Hepatocyte (in vitro differentiated cells): ENCODE measurements at regions not wholly inside any gene's neighbourhood (a gene's known extent, or its start where the extent isn't known, plus 50 kb on each side); places are given as distances from the start of the nearest gene placed in this dataset.

Experiments used
- DNase-seq: peaks from one replicate; pipeline ENCODE4 v3.0.0-alpha.2; 2016; ENCODE audit warnings: low spot score
- H2AFZ ChIP-seq: fragments of 200-600 bp; sonication (generic); 2 replicates; pipeline ENCODE4 v1.6.0; 2016; ENCODE audit warnings: antibody characterized with exemption, mild to moderate bottlenecking
- H3K27ac ChIP-seq: fragments of 200-600 bp; sonication (generic); 2 replicates; pipeline ENCODE4 v1.5.1; 2016; ENCODE audit warnings: mild to moderate bottlenecking
- H3K27me3 ChIP-seq: fragments of 200-600 bp; sonication (generic); 2 replicates; pipeline ENCODE4 v1.6.1; 2016
- H3K36me3 ChIP-seq: fragments of 200-600 bp; sonication (generic); replicated peaks from 2 replicates; pipeline ENCODE4 v1.5.1; 2016; ENCODE audit warnings: low read depth; ENCODE audit not compliant: insufficient read depth
- H3K4me1 ChIP-seq: fragments of 200-600 bp; sonication (generic); 2 replicates; pipeline ENCODE4 v1.5.1; 2016; ENCODE audit warnings: mild to moderate bottlenecking, moderate library complexity; ENCODE audit not compliant: insufficient read depth
- H3K4me2 ChIP-seq: fragments of 200-600 bp; sonication (generic); 2 replicates; pipeline ENCODE4 v1.6.0; 2016
- H3K4me3 ChIP-seq: fragments of 200-600 bp; sonication (generic); 2 replicates; pipeline ENCODE4 v1.5.1; 2016; ENCODE audit warnings: mild to moderate bottlenecking
- H3K79me2 ChIP-seq: fragments of 200-600 bp; sonication (generic); 2 replicates; pipeline ENCODE4 v1.6.0; 2017; ENCODE audit warnings: mild to moderate bottlenecking
- H3K9me2 ChIP-seq: fragments of 200-600 bp; sonication (generic); replicated peaks from 2 replicates; pipeline ENCODE4 v1.6.0; 2017; ENCODE audit warnings: mild to moderate bottlenecking; ENCODE audit not compliant: insufficient read depth
- H3K9me3 ChIP-seq: fragments of 200-600 bp; sonication (generic); 2 replicates; pipeline ENCODE4 v1.5.1; 2016; ENCODE audit warnings: low read depth, mild to moderate bottlenecking
- H4K20me1 ChIP-seq: fragments of 200-600 bp; sonication (generic); 2 replicates; pipeline ENCODE4 v1.6.0; 2016; ENCODE audit warnings: mild to moderate bottlenecking; ENCODE audit not compliant: insufficient read depth, poor library complexity, severe bottlenecking
- EZH2 ChIP-seq: fragments of 200-600 bp; sonication (generic); IDR thresholded peaks from 2 replicates; pipeline ENCODE4 v1.6.1; 2016; ENCODE audit warnings: antibody characterized with exemption, mild to moderate bottlenecking, borderline replicate concordance
- EZH2phosphoT487 ChIP-seq: fragments of 200-600 bp; sonication (generic); IDR thresholded peaks from one replicate; pipeline ENCODE4 v1.6.1; 2018; ENCODE audit warnings: antibody characterized with exemption, mild to moderate bottlenecking, low read depth, moderate library complexity; ENCODE audit not compliant: unreplicated experiment, severe bottlenecking
- WGBS: methylation state at CpG from one replicate; pipeline ENCODE4 v1.1.6; 2016; ENCODE audit warnings: low lambda C conversion rate; ENCODE audit errors: missing lambda C conversion rate; 5-methylcytosine and 5-hydroxymethylcytosine counted together
- TF ChIP-seq, protein P1 (sequence below): fragments of 200-600 bp; sonication (generic); IDR thresholded peaks from 2 replicates; pipeline ENCODE4 v1.5.1; 2016; ENCODE audit warnings: antibody characterized with exemption, mild to moderate bottlenecking; ENCODE audit not compliant: poor library complexity

DNA sequence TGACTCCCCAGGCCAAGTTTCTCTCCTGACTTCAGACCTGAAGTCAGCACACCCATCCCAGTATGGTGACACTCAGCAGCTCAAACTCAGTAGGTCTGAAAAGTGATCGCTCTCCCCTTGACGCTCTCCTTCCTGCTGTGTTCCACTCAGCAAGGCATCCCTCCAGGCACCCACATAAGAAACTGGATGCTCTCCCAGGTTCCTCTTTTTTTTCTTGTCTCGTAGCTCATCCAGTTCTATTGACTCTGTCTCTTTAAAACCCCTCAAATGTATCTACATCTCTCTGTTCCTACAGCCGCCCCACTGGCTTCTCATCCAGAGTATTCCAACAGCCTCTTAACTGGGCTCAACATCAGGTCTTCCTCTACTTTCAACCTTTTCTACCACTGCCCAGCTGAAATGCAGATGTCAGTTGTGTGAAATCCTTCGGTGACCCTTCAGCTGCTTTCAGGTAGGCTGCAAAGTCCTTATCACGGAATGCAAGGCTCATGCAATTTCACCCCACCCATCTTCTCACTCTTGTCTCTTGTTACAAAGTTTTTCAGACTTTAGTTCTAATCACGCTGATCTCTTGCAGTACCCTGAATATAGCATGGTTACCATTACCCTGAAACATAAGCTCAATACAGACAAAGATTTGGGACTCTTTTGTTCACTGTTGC is 286.2 kb upstream of the POU3F1 start:
- no peaks in the 10 kb centered on the region for H3K9me3 ChIP-seq
- no peaks in the 10 kb centered on the region for H3K79me2 ChIP-seq
- H4K20me1 ChIP-seq, result no peaks in the 10 kb centered on the region
- H3K4me2 ChIP-seq, result no peak overlapping the region
- H3K27ac ChIP-seq, result no peak overlapping the region
- no peaks in the 10 kb centered on the region for H3K9me2 ChIP-seq
- no peak for TF ChIP-seq EZH2phosphoT487
- no peak for TF ChIP-seq EZH2
- TF ChIP-seq, protein P1, sequence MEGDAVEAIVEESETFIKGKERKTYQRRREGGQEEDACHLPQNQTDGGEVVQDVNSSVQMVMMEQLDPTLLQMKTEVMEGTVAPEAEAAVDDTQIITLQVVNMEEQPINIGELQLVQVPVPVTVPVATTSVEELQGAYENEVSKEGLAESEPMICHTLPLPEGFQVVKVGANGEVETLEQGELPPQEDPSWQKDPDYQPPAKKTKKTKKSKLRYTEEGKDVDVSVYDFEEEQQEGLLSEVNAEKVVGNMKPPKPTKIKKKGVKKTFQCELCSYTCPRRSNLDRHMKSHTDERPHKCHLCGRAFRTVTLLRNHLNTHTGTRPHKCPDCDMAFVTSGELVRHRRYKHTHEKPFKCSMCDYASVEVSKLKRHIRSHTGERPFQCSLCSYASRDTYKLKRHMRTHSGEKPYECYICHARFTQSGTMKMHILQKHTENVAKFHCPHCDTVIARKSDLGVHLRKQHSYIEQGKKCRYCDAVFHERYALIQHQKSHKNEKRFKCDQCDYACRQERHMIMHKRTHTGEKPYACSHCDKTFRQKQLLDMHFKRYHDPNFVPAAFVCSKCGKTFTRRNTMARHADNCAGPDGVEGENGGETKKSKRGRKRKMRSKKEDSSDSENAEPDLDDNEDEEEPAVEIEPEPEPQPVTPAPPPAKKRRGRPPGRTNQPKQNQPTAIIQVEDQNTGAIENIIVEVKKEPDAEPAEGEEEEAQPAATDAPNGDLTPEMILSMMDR, result no peak
- no peak for DNase-seq
- 76% methylated on average over 7 of the region's 7 CpGs for WGBS
- no peak overlapping the region for H2AFZ ChIP-seq
- H3K4me1 ChIP-seq, result no peaks in the 10 kb centered on the region
- H3K27me3 ChIP-seq, result peaks cover 16% of the 10 kb centered on the region
- H3K36me3 ChIP-seq, result no peaks in the 10 kb centered on the region
- H3K4me3 ChIP-seq, result no peak overlapping the region

DNA sequence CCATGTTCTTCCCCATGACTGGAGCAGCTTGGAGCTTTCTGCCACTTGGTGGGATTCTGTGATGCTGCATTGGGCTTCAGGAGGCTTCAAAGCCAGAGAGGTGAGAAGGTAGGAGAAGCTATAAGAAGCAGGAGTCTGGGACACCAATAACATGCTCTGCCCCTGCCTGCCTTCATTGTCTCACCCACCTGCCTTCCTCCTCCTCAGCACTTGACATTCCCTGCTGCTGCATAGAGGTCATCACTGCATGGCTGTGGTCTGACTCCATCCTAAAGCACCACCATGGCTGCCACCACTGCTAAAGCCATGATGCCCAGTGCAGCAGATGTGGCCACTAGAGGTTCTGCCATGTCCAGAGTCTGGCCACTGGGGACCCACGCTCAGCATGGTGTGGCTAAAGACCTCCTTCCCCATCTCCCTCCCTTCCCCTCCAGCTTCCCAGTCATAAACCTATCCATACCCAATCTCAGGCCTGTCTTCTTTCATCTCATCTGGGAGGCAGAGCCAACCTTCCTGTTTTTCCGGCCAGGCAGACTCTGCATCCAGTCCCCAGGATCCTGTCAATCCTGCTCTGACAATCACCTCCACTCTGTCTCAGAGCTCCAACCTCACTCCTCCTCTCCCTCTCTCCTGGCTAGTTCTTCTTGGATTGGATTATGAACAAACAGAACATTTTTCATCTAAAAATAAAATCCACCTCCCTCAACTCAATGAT is 285.1 kb upstream of the POU3F1 start:
- Histone ChIP-seq H3K4me1 (no peaks in the 10 kb centered on the region), H3K4me3 (no peak overlapping the region), H4K20me1 (no peaks in the 10 kb centered on the region), H2AFZ (no peak overlapping the region), H3K9me3 (no peaks in the 10 kb centered on the region), H3K79me2 (no peaks in the 10 kb centered on the region), H3K9me2 (no peaks in the 10 kb centered on the region), H3K36me3 (no peaks in the 10 kb centered on the region), H3K27me3 (peaks cover 9% of the 10 kb centered on the region), H3K4me2 (no peak overlapping the region), H3K27ac (no peak overlapping the region)
- TF ChIP-seq, protein P1, result no peak
- TF ChIP-seq EZH2 (no peak), EZH2phosphoT487 (no peak)
- DNase-seq, result no peak
- WGBS, result 64% methylated on average over 2 of the region's 2 CpGs

DNA sequence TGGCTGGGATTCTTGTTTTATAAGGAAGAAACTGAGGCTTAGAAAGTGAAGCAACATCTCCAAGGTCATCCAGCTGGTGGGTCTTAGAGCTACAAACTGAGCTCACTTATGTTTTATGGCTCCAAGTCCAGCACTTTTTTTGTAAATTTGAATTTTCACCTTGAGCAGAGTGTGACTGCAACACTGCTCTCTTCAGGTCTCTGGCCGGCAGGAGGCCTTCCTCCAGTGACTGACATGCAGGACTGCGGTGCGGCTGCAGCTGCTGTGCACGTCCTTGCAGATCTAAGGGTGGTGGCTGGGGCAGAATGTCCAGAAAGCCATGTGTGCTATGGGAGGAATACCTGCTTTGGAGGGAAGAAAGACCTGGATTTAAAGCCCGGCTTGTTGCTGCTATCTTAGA is 284.2 kb upstream of the POU3F1 start:
- Histone ChIP-seq H3K79me2 (no peaks in the 10 kb centered on the region), H3K27me3 (peaks cover 8% of the 10 kb centered on the region), H3K4me1 (no peaks in the 10 kb centered on the region), H3K9me2 (no peaks in the 10 kb centered on the region), H3K9me3 (no peaks in the 10 kb centered on the region), H3K36me3 (no peaks in the 10 kb centered on the region), H3K27ac (no peak overlapping the region), H3K4me2 (no peak overlapping the region), H4K20me1 (no peaks in the 10 kb centered on the region), H2AFZ (no peak overlapping the region), H3K4me3 (no peak overlapping the region)
- 73% methylated on average over 5 of the region's 5 CpGs for WGBS
- TF ChIP-seq EZH2phosphoT487, result no peak
- TF ChIP-seq, protein P1, result no peak
- TF ChIP-seq EZH2, result no peak
- no peak for DNase-seq
